HCT116 (cell line): ENCODE measurements at regions not wholly inside any gene's neighbourhood (a gene's known extent, or its start where the extent isn't known, plus 50 kb on each side); places are given as distances from the start of the nearest gene placed in this dataset.

Experiments used
- ATAC-seq: fragments of 200-7000 bp; cut with Tn5 transposase; 2 replicates; pipeline ENCODE4 v1.9.1; 2020; ENCODE audit warnings: mild to moderate bottlenecking, moderate library complexity
- BruUV-seq: library from RNA; stranded (reverse); fragments of 400-500 nt; replicated peaks from 2 replicates; lab custom pipeline; 2021; lab: Mats Ljungman, UMichigan
- CTCF ChIA-PET: fragments of 300-600 bp; sonication (Branson Sonifier 250); formaldehyde crosslinking; loops from one replicate; lab custom pipeline; 2021; ENCODE audit warnings: antibody characterized with exemption; lab: Charles Lee
- POLR2A ChIA-PET: fragments of 300-600, 350-600 bp; sonication (Branson Sonifier 250); formaldehyde crosslinking; loops from one replicate; lab custom pipeline; 2021; ENCODE audit warnings: antibody characterized with exemption; lab: Charles Lee
- RAD21 ChIA-PET, 2 experiments: fragments of 300-600 bp; sonication (Branson Sonifier 250); formaldehyde crosslinking; loops; one replicate each; lab custom pipeline; 2023; ENCODE audit warnings: low total read pairs in 2 of 2; ENCODE audit not compliant: uncharacterized antibody in 2 of 2, unreplicated experiment in 2 of 2, low non-redundant PET in 1 of 2; lab: Charles Lee
- DNase-seq: peaks from one replicate; pipeline ENCODE4 v3.0.0-alpha.2; 2010; ENCODE audit warnings: low read depth, low spot score
- H2AFZ ChIP-seq: fragments of 200-600 bp; shearing (Covaris generic), sonication (generic); 2 replicates; pipeline ENCODE4 v1.6.1; 2017; ENCODE audit warnings: low read depth, mixed run types, mixed read lengths, antibody characterized with exemption, low read length; ENCODE audit not compliant: poor library complexity, severe bottlenecking
- H3K27ac ChIP-seq: 2 replicates; pipeline ENCODE4 v1.5.1; 2012; ENCODE audit warnings: low read depth, low read length
- H3K27me3 ChIP-seq: fragments of 200-600 bp; sonication (generic); 2 replicates; pipeline ENCODE4 v1.6.1; 2016; ENCODE audit warnings: mixed run types, low read length, mixed read lengths; ENCODE audit not compliant: insufficient read depth
- H3K36me3 ChIP-seq, 2 experiments: fragments of 200-500 bp in 1 of 2; fragments of 200-600 bp in 1 of 2; sonication (Bioruptor generic) in 1 of 2; sonication (generic) in 1 of 2; 2 replicates each; pipeline versions ENCODE4 v1.5.1 to v1.6.1; 2014 to 2016; ENCODE audit warnings: low read length in 2 of 2, inconsistent platforms in 1 of 2, mixed read lengths in 1 of 2, mixed run types in 1 of 2; ENCODE audit not compliant: insufficient read depth in 2 of 2, control insufficient read depth in 1 of 2
- H3K4me1 ChIP-seq, 2 experiments: fragments of 200-600 bp in 1 of 2; sonication (generic) in 1 of 2; 2 replicates each; pipeline versions ENCODE4 v1.5.1 to v1.6.1; 2012 to 2017; ENCODE audit warnings: low read length in 2 of 2, inconsistent platforms in 1 of 2, mild to moderate bottlenecking in 1 of 2, mixed read lengths in 1 of 2, mixed run types in 1 of 2, moderate library complexity in 1 of 2; ENCODE audit not compliant: insufficient read depth in 2 of 2, control insufficient read depth in 1 of 2
- H3K4me2 ChIP-seq: fragments of 200-600 bp; sonication (generic); 2 replicates; pipeline ENCODE4 v1.6.1; 2017; ENCODE audit warnings: mixed run types, low read length, mixed read lengths
- H3K4me3 ChIP-seq, 2 experiments: fragments of 200-600 bp in 1 of 2; sonication (generic) in 1 of 2; replicated peaks in 1 of 2; 2 replicates each; pipeline ENCODE4 v1.5.1; 2011 to 2016; ENCODE audit warnings: low read length in 2 of 2, control low read depth in 1 of 2, low read depth in 1 of 2, mild to moderate bottlenecking in 1 of 2, mixed read lengths in 1 of 2, mixed run types in 1 of 2
- H3K79me2 ChIP-seq: fragments of 200-600 bp; sonication (generic); 2 replicates; pipeline ENCODE4 v1.6.1; 2017; ENCODE audit warnings: mild to moderate bottlenecking, mixed run types, low read length, moderate library complexity, mixed read lengths; ENCODE audit not compliant: insufficient read depth
- H3K9ac ChIP-seq: fragments of 200-600 bp; sonication (generic); 2 replicates; pipeline ENCODE4 v1.6.1; 2016; ENCODE audit warnings: low read length, mixed read lengths
- H3K9me2 ChIP-seq: fragments of 200-600 bp; sonication (generic), shearing (Covaris generic); 2 replicates; pipeline ENCODE4 v1.6.1; 2017; ENCODE audit warnings: mixed run types, mild to moderate bottlenecking, moderate library complexity; ENCODE audit not compliant: insufficient read depth
- H3K9me3 ChIP-seq, 2 experiments: fragments of 200-500 bp in 1 of 2; fragments of 200-600 bp in 1 of 2; sonication (Bioruptor generic) in 1 of 2; sonication (generic) in 1 of 2; 2 replicates each; pipeline ENCODE4 v1.6.1; 2014 to 2017; ENCODE audit warnings: low read length in 2 of 2, mixed read lengths in 2 of 2, inconsistent platforms in 1 of 2, low read depth in 1 of 2, mild to moderate bottlenecking in 1 of 2, mixed run types in 1 of 2, moderate library complexity in 1 of 2; ENCODE audit not compliant: control insufficient read depth in 1 of 2, insufficient read depth in 1 of 2
- H4K20me1 ChIP-seq: fragments of 200-600 bp; sonication (generic), shearing (Covaris generic); 2 replicates; pipeline ENCODE4 v1.6.1; 2017; ENCODE audit warnings: mixed run types, mild to moderate bottlenecking, moderate library complexity; ENCODE audit not compliant: insufficient read depth
- CBX3 ChIP-seq: IDR thresholded peaks from 2 replicates; pipeline ENCODE4 v1.6.1; 2012; ENCODE audit warnings: low read depth
- CEBPB ChIP-seq: IDR thresholded peaks from 2 replicates; pipeline ENCODE4 v1.6.1; 2012; ENCODE audit warnings: low read depth
- EZH2 ChIP-seq: fragments of 200-600 bp; sonication (generic); IDR thresholded peaks from 2 replicates; pipeline ENCODE4 v1.6.1; 2017; ENCODE audit warnings: antibody characterized with exemption, mixed run types
- JUND ChIP-seq: IDR thresholded peaks from 2 replicates; pipeline ENCODE4 v1.6.1; 2012
- MAX ChIP-seq: IDR thresholded peaks from 2 replicates; pipeline ENCODE4 v1.6.1; 2012
- POLR2A ChIP-seq: IDR thresholded peaks from 2 replicates; pipeline ENCODE4 v1.7.0; 2011; ENCODE audit warnings: borderline replicate concordance; ENCODE audit not compliant: insufficient read depth, insufficient read length; ENCODE audit errors: extremely low read depth
- REST ChIP-seq: IDR thresholded peaks from 2 replicates; pipeline ENCODE4 v1.6.1; 2012; ENCODE audit warnings: low read depth
- TCF7L2 ChIP-seq: IDR thresholded peaks from 2 replicates; pipeline ENCODE4 v1.7.0; 2011; ENCODE audit warnings: borderline replicate concordance, inconsistent platforms; ENCODE audit not compliant: insufficient read depth, insufficient read length; ENCODE audit errors: extremely low read depth
- YY1 ChIP-seq: IDR thresholded peaks from 2 replicates; pipeline ENCODE4 v1.6.1; 2011; ENCODE audit warnings: low read length, low read depth, moderate library complexity, mild to moderate bottlenecking; ENCODE audit not compliant: insufficient replicate concordance; ENCODE audit errors: extremely low read depth
- intact Hi-C: fragments of 100-400 bp; cut with micrococcal nuclease; formaldehyde crosslinking; loops from 2 replicates; pipeline ENCODE4 v1.10.0; 2022
- TF ChIP-seq, protein P1 (sequence below): IDR thresholded peaks from 2 replicates; pipeline ENCODE4 v1.6.1; 2012
- TF ChIP-seq, protein P2 (sequence below): IDR thresholded peaks from 2 replicates; pipeline ENCODE4 v1.6.1; 2011; ENCODE audit warnings: mild to moderate bottlenecking, low read length, moderate library complexity; ENCODE audit not compliant: insufficient replicate concordance; ENCODE audit errors: extremely low read depth

- Histone ChIP-seq H3K27ac (no peak overlapping the region), H4K20me1 (no peaks in the 10 kb centered on the region), H3K27me3 (no peaks in the 10 kb centered on the region), H3K79me2 (no peaks in the 10 kb centered on the region), H3K36me3 (no peaks in the 10 kb centered on the region), H3K9ac (no peak overlapping the region), H3K4me3 (no peak overlapping the region), H3K9me2 (no peaks in the 10 kb centered on the region), H3K4me2 (no peak overlapping the region), H3K4me1 (peaks cover 0 to 12% of the 10 kb centered on the region in 2 experiments; a peak in 1 of 4 replicates), H2AFZ (no peak overlapping the region), H3K9me3 (no peaks in the 10 kb centered on the region)
- ChIA-PET POLR2A (no interaction called here), RAD21 (no interaction called here), CTCF (no interaction called here)
- intact Hi-C loops: no loop called here
- ATAC-seq: no peak
- TF ChIP-seq CBX3: no peak
- no TSS peak for BruUV-seq
- no peak for DNase-seq
Measured at GRCh38 chr2:144082327-144082726, 437.6 kb downstream of the ZEB2 start.

- H3K27me3 ChIP-seq: no peaks in the 10 kb centered on the region
- no peak overlapping the region for H3K4me3 ChIP-seq
- H3K27ac ChIP-seq: no peak overlapping the region
- H3K9ac ChIP-seq: no peak overlapping the region
- H3K4me2 ChIP-seq: no peak overlapping the region
- no peaks in the 10 kb centered on the region for H3K9me2 ChIP-seq
- BruUV-seq: no TSS peak
- ATAC-seq (no peak), DNase-seq (no peak)
- CTCF ChIA-PET: no interaction called here
- intact Hi-C loops: no loop called here
- no peaks in the 10 kb centered on the region for H3K9me3 ChIP-seq
- no peak for TF ChIP-seq MAX
- TF ChIP-seq, protein P1, sequence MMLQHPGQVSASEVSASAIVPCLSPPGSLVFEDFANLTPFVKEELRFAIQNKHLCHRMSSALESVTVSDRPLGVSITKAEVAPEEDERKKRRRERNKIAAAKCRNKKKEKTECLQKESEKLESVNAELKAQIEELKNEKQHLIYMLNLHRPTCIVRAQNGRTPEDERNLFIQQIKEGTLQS: no peak
- TF ChIP-seq EZH2: no peak
- no peak for TF ChIP-seq YY1
- TF ChIP-seq, protein P2, sequence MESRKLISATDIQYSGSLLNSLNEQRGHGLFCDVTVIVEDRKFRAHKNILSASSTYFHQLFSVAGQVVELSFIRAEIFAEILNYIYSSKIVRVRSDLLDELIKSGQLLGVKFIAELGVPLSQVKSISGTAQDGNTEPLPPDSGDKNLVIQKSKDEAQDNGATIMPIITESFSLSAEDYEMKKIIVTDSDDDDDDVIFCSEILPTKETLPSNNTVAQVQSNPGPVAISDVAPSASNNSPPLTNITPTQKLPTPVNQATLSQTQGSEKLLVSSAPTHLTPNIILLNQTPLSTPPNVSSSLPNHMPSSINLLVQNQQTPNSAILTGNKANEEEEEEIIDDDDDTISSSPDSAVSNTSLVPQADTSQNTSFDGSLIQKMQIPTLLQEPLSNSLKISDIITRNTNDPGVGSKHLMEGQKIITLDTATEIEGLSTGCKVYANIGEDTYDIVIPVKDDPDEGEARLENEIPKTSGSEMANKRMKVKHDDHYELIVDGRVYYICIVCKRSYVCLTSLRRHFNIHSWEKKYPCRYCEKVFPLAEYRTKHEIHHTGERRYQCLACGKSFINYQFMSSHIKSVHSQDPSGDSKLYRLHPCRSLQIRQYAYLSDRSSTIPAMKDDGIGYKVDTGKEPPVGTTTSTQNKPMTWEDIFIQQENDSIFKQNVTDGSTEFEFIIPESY: no peak
- TF ChIP-seq TCF7L2: no peak
- no peak for TF ChIP-seq REST
- TF ChIP-seq POLR2A: no peak
- no peak for TF ChIP-seq JUND
- TF ChIP-seq CEBPB: no peak
- H3K79me2 ChIP-seq: no peaks in the 10 kb centered on the region
- no peak overlapping the region for H2AFZ ChIP-seq
- RAD21 ChIA-PET: no interaction called here
- no peaks in the 10 kb centered on the region for H4K20me1 ChIP-seq
- no peaks in the 10 kb centered on the region for H3K36me3 ChIP-seq
- POLR2A ChIA-PET: no interaction called here
- H3K4me1 ChIP-seq: peaks cover 0 to 12% of the 10 kb centered on the region in 2 experiments; a peak in 1 of 4 replicates
Measured at GRCh38 chr2:144081272-144081671, 438.6 kb downstream of the ZEB2 start.
